HG02885 (cell line): ENCODE measurements at regions not wholly inside any gene's neighbourhood (a gene's known extent, or its start where the extent isn't known, plus 50 kb on each side); places are given as distances from the start of the nearest gene placed in this dataset.

Experiments used
- ATAC-seq: cut with Tn5 transposase; IDR thresholded peaks from one replicate; pipeline ENCODE4 v1.9.1; 2021; ENCODE audit warnings: mild to moderate bottlenecking; ENCODE audit not compliant: unreplicated experiment, poor library complexity

- ATAC-seq = no peak
Observed at GRCh38 chr1:106952776-106953175, 103.7 kb upstream of the PRMT6 start.

- ATAC-seq = no peak
Observed at GRCh38 chr1:106954661-106955229, 101.7 kb upstream of the PRMT6 start.

- ATAC-seq = no peak
Observed at GRCh38 chr1:106956721-106957120, 99.8 kb upstream of the PRMT6 start.

GRCh38 chr1:106957795-106958194 is 98.7 kb upstream of the PRMT6 start:
- ATAC-seq = no peak

- ATAC-seq = peak; percentile 94
Observed at GRCh38 chr1:106960412-106960811, 96.1 kb upstream of the PRMT6 start.

GRCh38 chr1:106961646-106962045 is 94.8 kb upstream of the PRMT6 start:
- ATAC-seq = no peak

- ATAC-seq = no peak
Observed at GRCh38 chr1:106962591-106962990, 93.9 kb upstream of the PRMT6 start.

- ATAC-seq = no peak
Observed at GRCh38 chr1:106964495-106964894, 92.0 kb upstream of the PRMT6 start.

GRCh38 chr1:106968644-106969043 is 87.8 kb upstream of the PRMT6 start:
- no peak for ATAC-seq

GRCh38 chr1:106969731-106970130 is 86.7 kb upstream of the PRMT6 start:
- ATAC-seq = no peak

- ATAC-seq = no peak
Observed at GRCh38 chr1:106972074-106972473, 84.4 kb upstream of the PRMT6 start.

- ATAC-seq = no peak
Observed at GRCh38 chr1:106975944-106976343, 80.5 kb upstream of the PRMT6 start.

GRCh38 chr1:106978477-106979322 is 77.8 kb upstream of the PRMT6 start:
- no peak for ATAC-seq

GRCh38 chr1:106979371-106979770 is 77.1 kb upstream of the PRMT6 start:
- ATAC-seq = no peak

- no peak for ATAC-seq
Observed at GRCh38 chr1:106980121-106980520, 76.4 kb upstream of the PRMT6 start.

GRCh38 chr1:106984801-106985200 is 71.7 kb upstream of the PRMT6 start:
- ATAC-seq = no peak

GRCh38 chr1:106986603-106987002 is 69.9 kb upstream of the PRMT6 start:
- no peak for ATAC-seq

GRCh38 chr1:106995970-106996369 is 60.5 kb upstream of the PRMT6 start:
- peak; percentile 98 for ATAC-seq

- no peak for ATAC-seq
Observed at GRCh38 chr1:106998431-106999002, 58.0 kb upstream of the PRMT6 start.

- no peak for ATAC-seq
Observed at GRCh38 chr1:107000902-107001301, 55.6 kb upstream of the PRMT6 start.

- no peak for ATAC-seq
Observed at GRCh38 chr1:107003972-107004371, 52.5 kb upstream of the PRMT6 start.

- ATAC-seq = no peak
Observed at GRCh38 chr1:107004421-107004820, 52.1 kb upstream of the PRMT6 start.
